IMR-90 (cell line): ENCODE measurements at regions not wholly inside any gene's neighbourhood (a gene's known extent, or its start where the extent isn't known, plus 50 kb on each side); places are given as distances from the start of the nearest gene placed in this dataset.

Experiments
- ATAC-seq: fragments of 200-7000 bp; cut with Tn5 transposase; 2 replicates; pipeline ENCODE4 v1.9.1; 2020; ENCODE audit warnings: low read depth, mild to moderate bottlenecking, moderate library complexity
- BruUV-seq: library from RNA; stranded (reverse); fragments of 400-500 nt; replicated peaks from 2 replicates; lab custom pipeline; 2021; lab: Mats Ljungman, UMichigan
- CTCF ChIA-PET: fragments of 300-600 bp; formaldehyde crosslinking; extraction: SDS; loops from one replicate; lab custom pipeline; 2021; ENCODE audit warnings: antibody characterized with exemption; lab: Yijun Ruan, JAX
- POLR2A ChIA-PET: fragments of 300-600 bp; sonication (Branson Sonifier 250); formaldehyde crosslinking; loops from one replicate; lab custom pipeline; 2022; ENCODE audit warnings: antibody characterized with exemption; ENCODE audit not compliant: unreplicated experiment; lab: Charles Lee
- DNase-seq: peaks from one replicate; pipeline ENCODE4 v3.0.0; 2013
- H2AFZ ChIP-seq: replicated peaks from 2 replicates; pipeline ENCODE3; 2013; ENCODE audit warnings: low read length, mild to moderate bottlenecking; ENCODE audit not compliant: poor library complexity
- H2AK5ac ChIP-seq: 2 replicates; pipeline ENCODE4 v1.6.1; 2013; ENCODE audit warnings: low read depth, low read length, inconsistent platforms
- H2AK9ac ChIP-seq: replicated peaks from 2 replicates; pipeline ENCODE3; 2013; ENCODE audit warnings: mild to moderate bottlenecking, low read depth, low read length, moderate library complexity; ENCODE audit not compliant: poor library complexity
- H2BK120ac ChIP-seq: 2 replicates; pipeline ENCODE4 v1.6.1; 2013; ENCODE audit warnings: low read depth, low read length, inconsistent platforms
- H2BK15ac ChIP-seq: 3 replicates; pipeline ENCODE4 v1.6.1; 2013; ENCODE audit warnings: low read depth, low read length, inconsistent platforms
- H2BK20ac ChIP-seq: 2 replicates; pipeline ENCODE4 v1.6.1; 2013; ENCODE audit warnings: low read depth, mild to moderate bottlenecking, inconsistent platforms, low read length, moderate library complexity
- H2BK5ac ChIP-seq: 2 replicates; pipeline ENCODE4 v1.6.1; 2013; ENCODE audit warnings: mild to moderate bottlenecking, low read depth, low read length, inconsistent platforms; ENCODE audit not compliant: poor library complexity, severe bottlenecking
- H3K14ac ChIP-seq: replicated peaks from 2 replicates; pipeline ENCODE4 v1.6.1; 2013; ENCODE audit warnings: low read depth, low read length, inconsistent platforms
- H3K18ac ChIP-seq: 2 replicates; pipeline ENCODE4 v1.6.1; 2013; ENCODE audit warnings: low read depth, low read length, control low read depth
- H3K23ac ChIP-seq: 2 replicates; pipeline ENCODE4 v1.6.1; 2013; ENCODE audit warnings: low read depth, low read length, inconsistent platforms
- H3K27ac ChIP-seq: 2 replicates; pipeline ENCODE4 v1.5.1; 2013; ENCODE audit warnings: mild to moderate bottlenecking, control low read depth, low read length; ENCODE audit not compliant: insufficient read depth
- H3K27me3 ChIP-seq: 2 replicates; pipeline ENCODE4 v1.6.1; 2013; ENCODE audit warnings: low read length; ENCODE audit not compliant: control insufficient read depth, insufficient read depth
- H3K36me3 ChIP-seq: 2 replicates; pipeline ENCODE4 v1.6.1; 2013; ENCODE audit warnings: low read length, mixed read lengths; ENCODE audit not compliant: control insufficient read depth, insufficient read depth
- H3K4ac ChIP-seq: 2 replicates; pipeline ENCODE4 v1.6.1; 2013; ENCODE audit warnings: low read depth, low read length, inconsistent platforms
- H3K4me1 ChIP-seq: 2 replicates; pipeline ENCODE4 v1.6.1; 2013; ENCODE audit warnings: low read length, mixed read lengths; ENCODE audit not compliant: control insufficient read depth, insufficient read depth
- H3K4me2 ChIP-seq: 2 replicates; pipeline ENCODE4 v1.6.1; 2013; ENCODE audit warnings: low read depth, mild to moderate bottlenecking, control low read depth, low read length, moderate library complexity
- H3K4me3 ChIP-seq: 2 replicates; pipeline ENCODE4 v1.5.1; 2013; ENCODE audit warnings: low read depth, mild to moderate bottlenecking, control low read depth, low read length, moderate library complexity; ENCODE audit not compliant: insufficient read depth
- H3K56ac ChIP-seq: 2 replicates; pipeline ENCODE4 v1.6.1; 2013; ENCODE audit warnings: low read length, inconsistent platforms; ENCODE audit not compliant: insufficient read depth; ENCODE audit errors: extremely low read depth
- H3K79me1 ChIP-seq, 2 experiments: 2 replicates each; pipeline ENCODE4 v1.6.1; 2013; ENCODE audit warnings: low read length in 2 of 2, inconsistent platforms in 1 of 2, low read depth in 1 of 2
- H3K9ac ChIP-seq: 2 replicates; pipeline ENCODE4 v1.6.1; 2013; ENCODE audit warnings: low read depth, low read length, control low read depth
- H3K9me1 ChIP-seq: 2 replicates; pipeline ENCODE4 v1.6.1; 2013; ENCODE audit warnings: low read length, inconsistent platforms; ENCODE audit not compliant: insufficient read depth
- H3K9me3 ChIP-seq: 2 replicates; pipeline ENCODE4 v1.6.1; 2013; ENCODE audit warnings: low read length; ENCODE audit not compliant: control insufficient read depth, insufficient read depth
- H4K20me1 ChIP-seq: 2 replicates; pipeline ENCODE4 v1.6.1; 2013; ENCODE audit warnings: low read length, inconsistent platforms; ENCODE audit not compliant: insufficient read depth
- H4K5ac ChIP-seq: 2 replicates; pipeline ENCODE4 v1.6.1; 2013; ENCODE audit warnings: mild to moderate bottlenecking, low read depth, low read length, control low read depth
- H4K8ac ChIP-seq, 2 experiments: 2 replicates each; pipeline ENCODE4 v1.6.1; 2013; ENCODE audit warnings: low read depth in 2 of 2, low read length in 2 of 2, control low read depth in 1 of 2, inconsistent platforms in 1 of 2
- H4K91ac ChIP-seq: 2 replicates; pipeline ENCODE4 v1.6.1; 2013; ENCODE audit warnings: low read depth, low read length, inconsistent platforms; ENCODE audit not compliant: insufficient read depth
- BHLHE40 ChIP-seq: fragments of 150-350 bp; IDR thresholded peaks from 2 replicates; pipeline ENCODE4 v1.6.1; 2016; ENCODE audit warnings: mild to moderate bottlenecking, low read depth, low read length
- CHD1 ChIP-seq: IDR thresholded peaks from 2 replicates; pipeline ENCODE4 v1.6.1; 2012; ENCODE audit warnings: low read depth, low read length, improper control_type of control experiment
- CTCF ChIP-seq: conservative IDR thresholded peaks from 2 replicates; pipeline ENCODE4 v1.5.1; 2012; ENCODE audit warnings: mild to moderate bottlenecking, low read depth, low read length, improper control_type of control experiment
- FOS ChIP-seq: fragments of 150-350 bp; IDR thresholded peaks from 2 replicates; pipeline ENCODE4 v1.6.1; 2016; ENCODE audit warnings: low read depth, low read length
- MAFK ChIP-seq: IDR thresholded peaks from 2 replicates; pipeline ENCODE4 v1.6.1; 2012; ENCODE audit warnings: low read depth, low read length, improper control_type of control experiment
- MAZ ChIP-seq: IDR thresholded peaks from 2 replicates; pipeline ENCODE4 v1.6.1; 2012; ENCODE audit warnings: low read depth, mild to moderate bottlenecking, low read length, improper control_type of control experiment, moderate library complexity, borderline replicate concordance
- MXI1 ChIP-seq: IDR thresholded peaks from 2 replicates; pipeline ENCODE4 v1.6.1; 2012; ENCODE audit warnings: low read depth, mild to moderate bottlenecking, low read length, moderate library complexity, borderline replicate concordance
- NFE2L2 ChIP-seq: fragments of 150-350 bp; IDR thresholded peaks from 2 replicates; pipeline ENCODE4 v1.6.1; 2016; ENCODE audit warnings: low read depth, mild to moderate bottlenecking, low read length
- POLR2A ChIP-seq: IDR thresholded peaks from 2 replicates; pipeline ENCODE4 v1.6.1; 2012; ENCODE audit warnings: mild to moderate bottlenecking, low read depth, low read length
- RAD21 ChIP-seq: IDR thresholded peaks from 2 replicates; pipeline ENCODE4 v1.6.1; 2012; ENCODE audit warnings: low read length, improper control_type of control experiment
- RCOR1 ChIP-seq: IDR thresholded peaks from 2 replicates; pipeline ENCODE4 v1.6.1; 2012; ENCODE audit warnings: mild to moderate bottlenecking, low read length, improper control_type of control experiment; ENCODE audit not compliant: insufficient replicate concordance
- RFX5 ChIP-seq: IDR thresholded peaks from 2 replicates; pipeline ENCODE4 v1.8.0; 2012; ENCODE audit warnings: low read depth, mild to moderate bottlenecking, low read length, moderate library complexity
- SMC3 ChIP-seq: fragments of 150-350 bp; IDR thresholded peaks from 2 replicates; pipeline ENCODE4 v1.6.1; 2016; ENCODE audit warnings: low read depth, mild to moderate bottlenecking, antibody characterized with exemption, low read length, moderate library complexity
- WGBS, 2 experiments: methylation state at CpG; one replicate each; pipeline versions ENCODE4 v1.1.5 to v1.1.7; 2013; ENCODE audit warnings: missing lambda C conversion rate in 2 of 2; ENCODE audit not compliant: insufficient read length in 1 of 2; ENCODE audit errors: extremely low coverage in 2 of 2; 5-methylcytosine and 5-hydroxymethylcytosine counted together
- dilution Hi-C: fragments of 300-500 bp; cut with HindIII; formaldehyde crosslinking; loops from one replicate; pipeline ENCODE4 v1.14.3; 2018; ENCODE audit warnings: low sequenced_read_pairs; ENCODE audit not compliant: unreplicated experiment
- in situ Hi-C: fragments of 300-500 bp; cut with MboI; formaldehyde crosslinking; loops from 3 replicates; pipeline ENCODE4 v1.14.3; 2019; ENCODE audit warnings: low sequenced_read_pairs, inconsistent platforms, mixed read lengths
- intact Hi-C: fragments of 100-400 bp; cut with micrococcal nuclease; formaldehyde crosslinking; loops from 2 replicates; pipeline ENCODE4 v1.10.0; 2022
- TF ChIP-seq, protein P1 (sequence below): fragments of 150-350 bp; IDR thresholded peaks from 2 replicates; pipeline ENCODE4 v1.6.1; 2016; ENCODE audit warnings: low read depth, mild to moderate bottlenecking, low read length, moderate library complexity, borderline replicate concordance
- TF ChIP-seq, protein P2 (sequence below): fragments of 150-350 bp; IDR thresholded peaks from 2 replicates; pipeline ENCODE4 v1.6.1; 2017; ENCODE audit warnings: mild to moderate bottlenecking, antibody characterized with exemption, low read length, low read depth

DNA sequence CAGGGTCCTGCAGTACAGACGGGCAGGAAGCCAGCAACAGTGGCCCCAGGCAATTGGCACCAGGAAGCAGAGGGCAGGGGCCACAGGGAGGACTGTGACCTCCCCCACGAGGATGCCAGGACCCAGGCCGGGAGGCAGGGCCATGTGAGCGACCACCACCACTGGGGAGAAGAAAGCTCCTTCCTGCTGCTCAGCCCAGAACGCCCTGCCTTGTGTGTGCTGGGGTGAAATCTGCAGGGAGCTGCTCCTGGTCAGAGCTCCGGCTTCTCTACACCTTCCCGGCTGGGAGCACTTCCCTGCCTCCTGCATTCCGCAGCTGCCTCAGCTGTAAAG lies 100.4 kb downstream of the HMX1 start:
- TF ChIP-seq NFE2L2 (no peak), CHD1 (no peak), SMC3 (no peak), MAFK (no peak), FOS (no peak), CTCF (no peak), RFX5 (no peak), BHLHE40 (no peak), RCOR1 (no peak), MAZ (no peak), MXI1 (no peak), RAD21 (no peak), POLR2A (no peak)
- TF ChIP-seq, protein P1, sequence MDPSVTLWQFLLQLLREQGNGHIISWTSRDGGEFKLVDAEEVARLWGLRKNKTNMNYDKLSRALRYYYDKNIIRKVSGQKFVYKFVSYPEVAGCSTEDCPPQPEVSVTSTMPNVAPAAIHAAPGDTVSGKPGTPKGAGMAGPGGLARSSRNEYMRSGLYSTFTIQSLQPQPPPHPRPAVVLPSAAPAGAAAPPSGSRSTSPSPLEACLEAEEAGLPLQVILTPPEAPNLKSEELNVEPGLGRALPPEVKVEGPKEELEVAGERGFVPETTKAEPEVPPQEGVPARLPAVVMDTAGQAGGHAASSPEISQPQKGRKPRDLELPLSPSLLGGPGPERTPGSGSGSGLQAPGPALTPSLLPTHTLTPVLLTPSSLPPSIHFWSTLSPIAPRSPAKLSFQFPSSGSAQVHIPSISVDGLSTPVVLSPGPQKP = no peak
- TF ChIP-seq, protein P2, sequence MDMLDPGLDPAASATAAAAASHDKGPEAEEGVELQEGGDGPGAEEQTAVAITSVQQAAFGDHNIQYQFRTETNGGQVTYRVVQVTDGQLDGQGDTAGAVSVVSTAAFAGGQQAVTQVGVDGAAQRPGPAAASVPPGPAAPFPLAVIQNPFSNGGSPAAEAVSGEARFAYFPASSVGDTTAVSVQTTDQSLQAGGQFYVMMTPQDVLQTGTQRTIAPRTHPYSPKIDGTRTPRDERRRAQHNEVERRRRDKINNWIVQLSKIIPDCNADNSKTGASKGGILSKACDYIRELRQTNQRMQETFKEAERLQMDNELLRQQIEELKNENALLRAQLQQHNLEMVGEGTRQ = no peak
- Histone ChIP-seq H2BK120ac (no peak overlapping the region), H2BK20ac (no peak overlapping the region), H3K4ac (no peak overlapping the region), H3K9me3 (0 out of 2 replicates have a peak, but pooled peaks cover 2% of the 10 kb centered on the region), H3K79me1 (no peaks in the 10 kb centered on the region), H3K36me3 (no peaks in the 10 kb centered on the region), H2AFZ (no peak overlapping the region), H2AK5ac (no peak overlapping the region), H3K14ac (no peak overlapping the region), H3K56ac (no peak overlapping the region), H3K18ac (no peak overlapping the region), H3K9me1 (no peaks in the 10 kb centered on the region), H3K27ac (no peak overlapping the region), H4K20me1 (no peaks in the 10 kb centered on the region), H2AK9ac (no peak overlapping the region), H3K4me2 (no peak overlapping the region), H3K4me1 (no peaks in the 10 kb centered on the region), H4K91ac (no peak overlapping the region), H2BK15ac (no peak overlapping the region), H3K23ac (no peak overlapping the region), H2BK5ac (no peak overlapping the region), H3K4me3 (no peak overlapping the region), H4K5ac (no peak overlapping the region), H3K9ac (no peak overlapping the region), H4K8ac (no peak overlapping the region), H3K27me3 (no peaks in the 10 kb centered on the region)
- ATAC-seq = no peak
- intact Hi-C loops (no loop called here), in situ Hi-C loops (no loop called here), dilution Hi-C loops (no loop called here)
- 17% methylated on average over 1 of the region's 8 CpGs; no CpG with 5 or more reads in 1 of the 2 experiments for WGBS, 2 experiments
- POLR2A ChIA-PET = no interaction called here
- BruUV-seq = no TSS peak
- DNase-seq = no peak
- CTCF ChIA-PET = no interaction called here
